ENCODE measurements at regions not wholly inside any gene's neighbourhood (a gene's known extent, or its start where the extent isn't known, plus 50 kb on each side); places are given as distances from the start of the nearest gene placed in this dataset.

GRCh38 chr11:42857344-42857743 lies 454.5 kb upstream of the API5 start:
- TF ChIP-seq EP300 (IDR thresholded peaks at IDR 0.05; ENCODE audit: borderline replicate concordance) (no peak), CREB1 (IDR thresholded peaks at IDR 0.05; ENCODE audit: low read depth) (no peak), TCF12 (IDR thresholded peaks at IDR 0.05; ENCODE audit: low read depth) (no peak), CEBPB (IDR thresholded peaks at IDR 0.05) (no peak), TEAD4 (IDR thresholded peaks at IDR 0.05) (no peak), TAF1 (IDR thresholded peaks at IDR 0.05; ENCODE audit: low read depth) (no peak), FOXM1 (IDR thresholded peaks at IDR 0.05; ENCODE audit: borderline replicate concordance, low read depth) (no peak), REST (IDR thresholded peaks at IDR 0.05; ENCODE audit: low read depth) (no peak)
- TF ChIP-seq, protein P1, sequence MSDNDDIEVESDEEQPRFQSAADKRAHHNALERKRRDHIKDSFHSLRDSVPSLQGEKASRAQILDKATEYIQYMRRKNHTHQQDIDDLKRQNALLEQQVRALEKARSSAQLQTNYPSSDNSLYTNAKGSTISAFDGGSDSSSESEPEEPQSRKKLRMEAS (IDR thresholded peaks at IDR 0.05): no peak
